ENCODE measurements at regions not wholly inside any gene's neighbourhood (a gene's known extent, or its start where the extent isn't known, plus 50 kb on each side); places are given as distances from the start of the nearest gene placed in this dataset.
A peak's percentile ranks its signal among the peaks of the same experiment; 100 is the strongest.

- no peak for DNase-seq
Measured at GRCh38 chr6:105639124-105639523, 236.2 kb upstream of the PREP start.

DNA sequence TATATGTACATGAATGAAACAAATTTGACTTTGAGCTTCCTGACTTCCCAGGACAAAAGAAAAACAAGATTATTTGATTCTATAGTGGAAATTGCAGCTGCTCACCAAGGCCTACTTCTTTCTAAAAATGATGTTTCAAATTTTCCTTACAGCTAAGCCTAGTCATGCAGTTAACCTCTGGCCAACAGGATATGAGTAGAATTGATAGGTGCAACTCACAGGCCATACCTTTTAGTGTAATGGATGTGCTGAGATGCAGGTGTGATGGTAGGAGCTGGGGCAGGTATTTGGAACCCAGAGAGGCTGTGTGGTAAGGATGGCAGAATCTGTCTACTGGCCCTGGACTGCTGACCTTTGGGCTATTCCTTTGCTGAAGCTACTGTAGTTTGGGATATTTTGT lies 230.9 kb upstream of the PREP start:
- no peak for DNase-seq

DNA sequence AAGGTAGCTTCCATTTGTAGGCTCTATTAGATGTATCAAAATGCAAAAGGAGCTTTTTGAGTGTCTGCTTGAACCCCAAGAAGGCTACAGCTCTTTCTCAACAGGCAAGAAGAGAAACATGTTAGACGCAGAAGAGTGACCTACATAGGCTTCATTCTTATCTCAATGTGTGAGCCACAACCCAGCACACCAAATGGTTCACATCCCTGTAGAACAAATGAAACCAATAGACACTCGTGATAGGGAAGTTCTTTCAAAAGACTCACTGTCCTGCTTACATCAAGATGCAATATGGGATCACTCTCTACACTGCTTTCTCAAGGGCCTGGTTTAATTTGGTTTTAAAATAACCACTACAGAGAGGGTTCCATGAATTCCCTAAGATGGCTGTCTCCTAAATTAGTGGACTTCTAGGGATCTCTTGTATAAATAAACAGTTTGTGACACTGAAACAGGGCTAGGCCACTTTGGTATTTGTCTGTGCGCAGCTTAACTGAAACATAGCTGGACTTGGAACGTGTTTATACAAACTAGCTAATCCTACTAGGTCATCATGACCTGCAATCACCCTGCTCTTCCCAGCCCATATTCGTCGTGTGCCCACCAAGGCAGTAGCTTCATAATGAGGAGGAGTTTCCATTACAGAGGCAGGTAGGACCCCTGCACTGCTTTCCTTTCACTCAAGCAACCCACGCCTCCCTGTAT lies 225.4 kb upstream of the PREP start:
- peak; percentile 46 for DNase-seq

DNA sequence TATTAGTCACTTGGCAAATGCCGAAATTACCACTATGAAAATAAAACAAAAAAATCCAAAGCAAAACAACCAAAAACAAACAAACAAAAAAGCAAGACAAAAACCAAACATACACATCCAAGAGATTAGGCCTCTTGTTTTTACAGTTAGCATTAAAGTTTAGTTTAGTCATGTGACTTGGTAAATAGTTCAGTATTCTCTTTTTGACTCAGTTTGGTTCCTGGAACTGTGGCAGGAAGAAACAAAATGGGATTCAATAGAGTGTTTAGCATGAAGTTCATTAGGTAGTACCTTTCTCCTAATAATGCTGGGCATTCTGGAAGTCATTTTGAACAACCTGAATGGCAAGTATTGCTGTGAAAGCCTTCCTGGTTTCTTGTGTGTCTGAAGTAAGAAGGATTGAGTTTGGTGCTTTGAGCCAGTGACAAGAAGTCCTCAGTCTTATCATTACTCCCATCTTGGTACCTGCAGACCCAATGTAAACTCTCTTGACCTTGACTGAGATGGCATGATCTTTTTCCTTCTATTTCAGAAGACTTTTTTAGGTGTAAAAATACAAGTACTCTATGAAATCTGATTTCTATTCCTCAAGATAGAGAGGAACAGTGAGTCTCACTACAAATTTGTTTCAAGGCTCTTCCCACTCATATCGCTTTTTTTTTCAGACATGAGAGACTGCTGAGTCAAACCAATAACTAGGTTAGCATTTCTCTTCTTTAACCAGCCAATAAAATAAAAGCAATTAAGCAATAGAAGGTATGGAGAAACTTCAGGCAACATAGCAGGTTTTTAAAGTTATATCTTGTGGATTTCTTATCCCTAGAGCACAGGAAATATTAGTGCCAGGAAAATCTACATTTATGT lies 223.6 kb upstream of the PREP start:
- DNase-seq = no peak

GRCh38 chr6:105624021-105624420 lies 221.1 kb upstream of the PREP start:
- no peak for DNase-seq

DNA sequence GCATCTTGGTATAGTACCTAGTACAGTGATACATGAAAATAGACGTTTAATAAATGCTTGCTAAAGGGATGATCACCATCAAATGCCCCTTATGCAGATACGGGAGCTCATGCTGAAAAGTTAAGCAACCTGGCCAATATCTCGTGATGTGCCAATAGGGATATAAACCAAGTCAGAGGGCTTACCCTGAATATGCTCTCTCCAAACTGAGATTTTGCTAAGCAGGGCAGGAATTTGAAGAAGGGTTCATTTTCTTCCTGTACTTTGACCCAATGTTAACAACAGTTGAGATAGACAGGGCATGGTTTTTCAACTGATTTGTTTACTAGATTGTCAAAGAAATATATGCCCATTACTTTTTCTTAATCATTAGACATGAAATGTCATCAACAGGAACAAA lies 219.3 kb upstream of the PREP start:
- DNase-seq = no peak

GRCh38 chr6:105621564-105622175 lies 218.8 kb upstream of the PREP start:
- no peak for DNase-seq

GRCh38 chr6:105620878-105621277 lies 218.0 kb upstream of the PREP start:
- no peak for DNase-seq

GRCh38 chr6:105619971-105620741 lies 217.3 kb upstream of the PREP start:
- peak; percentile 70 for DNase-seq

DNA sequence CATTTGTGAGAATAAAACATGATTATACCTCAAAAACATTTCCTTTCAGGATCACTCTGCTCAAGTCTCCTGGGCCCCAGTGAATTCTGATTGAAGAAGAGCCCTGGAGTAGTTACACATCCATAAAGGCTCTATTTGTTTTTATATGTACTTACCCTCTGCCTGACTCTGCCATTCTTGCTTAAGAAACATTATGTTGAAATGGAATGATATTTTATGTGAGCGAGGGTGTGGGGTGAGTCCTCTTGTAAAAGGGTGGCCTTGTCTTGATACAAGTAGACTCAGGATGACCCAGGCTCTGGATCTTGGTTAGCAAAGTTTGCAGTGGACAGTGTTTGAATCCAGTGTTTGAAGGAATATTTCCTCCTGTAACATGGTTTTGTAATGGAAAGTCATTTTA lies 215.4 kb upstream of the PREP start:
- no peak for DNase-seq

- DNase-seq = no peak
Measured at GRCh38 chr6:105616521-105616920, 213.6 kb upstream of the PREP start.

GRCh38 chr6:105611606-105612005 lies 208.7 kb upstream of the PREP start:
- DNase-seq = no peak

DNA sequence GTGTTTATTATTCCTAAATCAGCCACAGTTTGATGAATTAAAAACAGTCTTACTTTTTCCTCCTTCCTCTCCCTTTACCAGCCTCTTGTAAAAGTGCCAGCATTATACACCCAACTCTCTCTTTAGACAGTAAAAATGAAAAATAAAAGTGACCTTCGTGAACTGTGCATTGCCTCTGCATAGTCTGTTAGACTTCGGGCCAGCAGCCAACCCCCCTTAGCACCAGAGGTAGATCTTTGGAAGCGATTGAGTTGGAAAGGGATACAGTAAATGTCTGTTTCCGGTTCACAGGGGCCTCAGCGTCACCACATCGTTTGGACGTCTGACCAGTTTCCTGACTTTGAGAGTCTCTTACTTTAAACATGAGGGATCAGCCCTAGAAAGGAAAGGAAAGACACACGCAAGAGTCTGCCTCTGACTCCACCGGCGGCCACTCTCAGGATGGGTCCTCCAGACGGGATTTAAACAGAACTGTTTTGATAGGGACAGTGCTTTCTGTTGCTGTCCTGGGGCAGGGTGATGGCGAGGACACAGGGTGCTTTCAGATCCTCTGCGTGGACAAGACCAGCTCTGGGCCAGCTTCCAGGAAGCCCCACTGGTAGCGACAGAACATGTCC lies 206.6 kb upstream of the PREP start:
- no peak for DNase-seq

DNA sequence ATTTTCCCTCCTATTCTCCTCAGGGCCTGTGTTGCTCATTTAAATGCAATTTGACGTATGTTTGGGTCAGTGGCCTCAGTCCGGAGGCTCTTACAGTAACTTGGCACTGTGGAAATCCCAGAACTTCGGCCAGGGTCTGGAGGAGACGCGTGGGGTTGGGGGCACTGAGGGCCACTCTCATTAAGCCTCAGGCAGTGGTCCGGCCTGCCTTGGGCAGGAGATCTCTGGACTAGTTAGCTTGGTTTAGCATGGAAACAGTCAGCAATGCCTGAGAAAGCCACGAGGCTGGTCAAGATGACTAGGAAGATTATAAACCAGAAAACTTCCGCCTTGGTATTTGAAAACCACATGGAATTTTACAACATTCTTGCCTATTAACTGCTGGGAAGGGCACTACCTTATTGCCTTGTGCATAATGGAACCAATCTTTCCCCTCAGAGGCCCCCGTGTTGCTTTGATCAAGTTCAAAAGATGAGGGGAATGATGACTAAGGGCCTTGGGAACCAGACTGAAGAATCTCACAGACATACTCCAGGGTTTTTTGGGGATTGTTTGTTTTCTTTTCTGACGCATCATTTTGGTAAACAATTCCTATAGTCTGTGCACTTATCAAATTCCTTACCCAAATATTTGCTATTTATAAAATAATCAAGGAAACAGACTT lies 206.0 kb upstream of the PREP start:
- no peak for DNase-seq

- DNase-seq = no peak
Measured at GRCh38 chr6:105607636-105608621, 205.0 kb upstream of the PREP start.

DNA sequence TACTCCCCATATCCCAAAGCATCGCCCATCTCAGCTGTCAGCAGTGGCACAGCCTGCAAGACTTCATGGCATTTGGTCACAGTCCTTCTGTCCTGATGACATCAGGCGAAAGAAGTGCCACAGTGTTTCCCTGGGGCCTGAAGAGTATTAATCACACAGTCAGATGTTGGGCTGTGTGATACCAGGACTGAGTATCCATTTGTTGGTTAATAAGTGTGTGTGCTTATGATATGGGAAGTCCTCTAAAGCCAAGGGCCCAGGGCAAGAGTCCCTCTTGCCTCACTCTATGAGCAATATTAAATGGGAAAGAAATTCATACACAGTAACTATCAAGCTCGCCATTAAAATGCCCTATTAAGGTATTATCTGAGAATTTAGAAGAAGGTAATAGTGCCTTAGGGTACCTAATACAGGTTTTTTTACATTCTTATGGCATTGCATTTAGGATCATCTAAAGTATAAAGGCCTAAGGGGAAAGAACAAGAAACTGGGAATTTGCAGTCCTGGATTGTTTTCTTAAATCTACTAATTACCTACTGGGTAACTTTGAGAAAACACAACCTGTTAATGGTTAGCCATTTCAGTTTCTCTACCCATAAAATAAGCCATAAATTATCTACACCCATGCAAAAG lies 204.1 kb upstream of the PREP start:
- no peak for DNase-seq

DNA sequence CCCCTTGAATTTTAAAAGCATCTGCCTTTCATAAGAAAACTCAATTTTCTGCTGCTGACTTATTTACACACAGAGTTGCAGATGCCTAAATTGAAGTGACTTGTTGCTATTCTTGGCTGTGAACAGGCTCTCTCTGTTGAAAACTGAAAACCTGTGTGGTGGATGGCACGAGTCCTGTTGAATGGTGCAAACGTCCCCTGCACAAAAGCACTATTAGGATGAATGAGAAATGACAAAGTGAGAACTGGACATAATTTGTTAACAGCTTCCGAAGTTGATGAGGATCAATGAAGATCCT lies 201.7 kb upstream of the PREP start:
- no peak for DNase-seq

DNA sequence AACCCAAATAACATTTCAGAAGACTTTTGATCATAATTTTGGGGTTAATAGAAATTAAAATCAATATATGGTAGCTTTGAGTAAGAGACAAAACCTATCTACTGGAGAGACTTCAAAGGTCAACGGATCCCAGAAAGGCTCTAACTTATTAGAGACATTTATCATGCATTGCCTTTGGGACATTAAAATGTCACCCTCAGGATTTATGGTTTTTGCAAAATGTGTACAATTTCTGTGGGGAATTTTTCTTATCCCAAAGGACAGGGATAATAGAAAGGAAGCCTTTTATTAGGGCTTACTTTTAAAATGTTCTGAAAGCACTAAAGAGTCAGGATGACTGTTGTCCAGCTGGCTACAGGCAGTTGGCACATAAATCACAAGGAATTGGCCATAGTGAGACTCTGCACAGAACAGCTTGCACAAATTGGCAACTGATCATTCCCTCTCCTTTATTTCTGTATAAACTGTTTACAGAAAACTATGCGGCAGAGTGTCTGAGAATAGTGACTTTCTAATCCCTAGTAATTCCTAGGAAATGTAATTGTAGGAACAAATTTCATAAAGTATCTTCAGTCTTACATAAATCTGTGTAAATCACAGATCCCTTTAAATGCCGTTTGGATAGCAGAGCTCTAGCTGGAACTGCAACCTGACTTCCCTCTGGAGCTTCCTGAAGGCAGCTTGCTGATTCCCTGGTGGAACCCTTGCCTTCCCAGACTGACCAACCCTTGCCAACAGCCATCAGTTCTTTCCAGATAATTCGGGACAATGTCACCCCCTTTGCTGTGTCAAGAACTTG lies 201.1 kb upstream of the PREP start:
- DNase-seq = no peak

DNA sequence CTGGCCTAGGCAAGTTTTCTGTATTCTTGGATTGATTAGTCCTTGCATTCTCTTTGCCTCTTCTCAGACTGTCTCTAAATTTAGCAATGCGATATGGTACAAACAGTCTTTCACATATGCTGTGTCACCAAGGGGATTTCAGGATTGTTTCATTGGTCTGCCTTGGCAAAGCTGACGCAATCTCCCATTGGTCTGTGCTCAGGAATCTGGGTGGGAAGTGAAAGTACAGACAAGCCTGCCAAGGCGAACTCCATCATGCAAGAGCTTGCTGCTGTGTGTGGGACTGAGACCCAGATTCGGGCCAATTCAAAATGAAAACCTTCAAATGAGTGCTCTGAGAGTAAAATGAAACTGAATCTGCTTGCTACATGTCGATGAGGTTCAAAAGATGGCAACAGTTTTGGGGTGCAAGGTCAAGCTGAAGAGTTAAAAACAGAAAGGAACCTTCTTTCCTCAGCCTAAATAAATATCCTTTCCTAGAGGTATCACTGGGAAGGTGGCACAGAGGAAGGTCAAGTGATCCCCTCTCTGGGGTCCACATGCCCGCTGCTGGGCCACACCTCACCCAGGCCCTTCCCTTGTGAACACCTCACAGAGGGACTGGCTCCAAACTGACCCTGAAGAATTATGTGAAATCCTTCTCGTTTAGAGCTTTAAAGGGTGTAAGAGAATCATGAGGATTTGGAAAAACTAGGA lies 198.8 kb upstream of the PREP start:
- peak; percentile 99 for DNase-seq
